NCI-H2107 treated with DMSO at 0.1 percent for 48 hours (cell line): ENCODE measurements at regions not wholly inside any gene's neighbourhood (a gene's known extent, or its start where the extent isn't known, plus 50 kb on each side); places are given as distances from the start of the nearest gene placed in this dataset.
"Not testable (repeated sequence)": the region's sequence is repeated elsewhere in the genome, so short reads cannot be mapped to it uniquely, and the experiment has no call there.

Source experiments
- DNase-seq: peaks from one replicate; lab custom pipeline; 2025; ENCODE audit not compliant: unreplicated experiment; lab: John Stamatoyannopoulos, UW

DNA sequence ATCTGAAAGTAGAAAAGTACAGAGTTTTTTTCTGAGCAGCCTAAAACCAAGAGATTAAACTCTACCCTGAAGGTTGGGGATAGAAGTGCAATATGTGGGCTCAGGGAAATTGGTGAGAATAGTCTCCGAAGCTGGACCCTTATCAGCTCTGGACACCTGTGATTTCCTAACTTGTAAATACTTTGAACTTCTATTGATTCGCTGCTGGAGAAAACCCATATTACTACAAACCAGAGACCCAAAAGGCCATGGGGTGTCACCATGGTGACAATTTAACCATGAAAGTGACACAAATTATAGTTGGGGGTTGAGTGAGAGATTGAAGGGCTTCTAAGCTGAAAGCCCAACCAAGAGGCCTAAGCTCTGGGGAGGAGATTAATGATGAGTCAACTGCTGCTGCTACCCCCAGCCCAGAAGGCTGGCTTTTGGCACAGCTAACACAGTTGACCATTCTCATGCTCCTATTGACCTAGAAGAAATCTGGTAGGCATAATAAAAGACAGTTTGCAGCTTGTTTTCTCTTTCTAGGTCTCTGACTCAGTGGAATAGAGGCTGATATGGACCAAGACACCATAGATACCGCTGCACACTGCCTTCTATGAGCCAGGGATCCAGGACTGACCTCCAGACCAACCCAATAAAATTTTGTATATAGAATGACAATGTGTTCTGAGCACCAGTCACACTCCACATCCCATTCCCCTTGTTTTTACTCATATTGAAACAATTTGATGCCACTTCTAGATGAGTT is 131.9 kb upstream of the FNDC3A start:
- DNase-seq = no peak

DNA sequence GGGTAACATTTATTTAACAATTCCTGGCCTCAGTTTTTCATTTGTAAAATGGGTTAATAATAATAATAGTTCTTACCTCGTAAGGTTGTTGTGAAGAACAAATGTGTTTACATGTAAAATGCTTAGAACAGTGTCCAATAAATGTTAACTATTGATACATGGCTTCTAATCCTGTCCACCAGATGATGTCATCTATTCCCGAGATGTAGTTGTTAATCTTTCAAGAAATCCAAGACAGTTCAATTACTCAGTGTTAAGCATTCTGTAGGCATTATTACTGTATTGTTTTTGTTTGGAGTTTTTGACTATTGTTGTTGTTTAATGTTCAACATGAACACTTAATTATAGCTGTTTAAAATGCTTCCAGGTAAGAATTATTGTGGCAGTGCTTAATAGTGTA is 131.0 kb upstream of the FNDC3A start:
- DNase-seq = no peak

DNA sequence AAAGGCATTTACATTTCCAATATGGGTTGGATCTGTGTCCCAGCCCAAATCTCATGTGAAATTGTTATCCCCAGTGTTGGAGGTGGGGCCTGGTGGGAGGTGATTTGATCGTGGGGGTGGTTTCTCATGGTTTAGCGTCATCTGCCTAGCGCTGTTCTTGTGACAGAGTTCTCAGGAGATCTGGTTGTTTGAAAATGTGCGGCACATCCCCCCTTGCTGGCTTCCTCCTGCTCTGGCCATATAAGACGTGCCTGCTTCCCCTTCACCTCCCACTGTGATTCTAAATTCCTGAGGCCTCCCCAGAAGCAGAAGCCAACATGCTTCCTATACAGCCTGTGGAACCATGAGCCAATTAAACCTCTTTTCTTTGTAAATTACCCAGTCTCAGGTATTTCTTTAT is 126.2 kb upstream of the FNDC3A start:
- DNase-seq = no peak

DNA sequence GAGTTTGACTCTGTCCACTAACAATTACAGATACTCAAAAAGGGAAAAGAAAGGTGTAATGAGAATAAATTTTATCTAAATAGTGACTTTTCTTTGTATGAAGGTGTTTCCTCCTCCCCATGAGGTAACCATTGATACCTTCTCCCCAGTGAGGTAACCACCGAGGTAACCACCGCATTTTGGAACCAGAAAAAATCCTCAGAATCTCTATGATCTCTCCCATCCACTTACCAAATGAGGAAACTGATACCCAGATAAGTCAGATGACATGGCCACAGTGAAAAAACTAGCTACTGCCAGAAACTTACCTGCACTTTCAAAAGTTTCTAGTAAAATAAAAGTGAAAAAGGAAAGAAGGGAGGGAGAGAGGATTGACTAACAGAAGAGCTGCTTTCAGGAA is 124.0 kb upstream of the FNDC3A start:
- no peak for DNase-seq

DNA sequence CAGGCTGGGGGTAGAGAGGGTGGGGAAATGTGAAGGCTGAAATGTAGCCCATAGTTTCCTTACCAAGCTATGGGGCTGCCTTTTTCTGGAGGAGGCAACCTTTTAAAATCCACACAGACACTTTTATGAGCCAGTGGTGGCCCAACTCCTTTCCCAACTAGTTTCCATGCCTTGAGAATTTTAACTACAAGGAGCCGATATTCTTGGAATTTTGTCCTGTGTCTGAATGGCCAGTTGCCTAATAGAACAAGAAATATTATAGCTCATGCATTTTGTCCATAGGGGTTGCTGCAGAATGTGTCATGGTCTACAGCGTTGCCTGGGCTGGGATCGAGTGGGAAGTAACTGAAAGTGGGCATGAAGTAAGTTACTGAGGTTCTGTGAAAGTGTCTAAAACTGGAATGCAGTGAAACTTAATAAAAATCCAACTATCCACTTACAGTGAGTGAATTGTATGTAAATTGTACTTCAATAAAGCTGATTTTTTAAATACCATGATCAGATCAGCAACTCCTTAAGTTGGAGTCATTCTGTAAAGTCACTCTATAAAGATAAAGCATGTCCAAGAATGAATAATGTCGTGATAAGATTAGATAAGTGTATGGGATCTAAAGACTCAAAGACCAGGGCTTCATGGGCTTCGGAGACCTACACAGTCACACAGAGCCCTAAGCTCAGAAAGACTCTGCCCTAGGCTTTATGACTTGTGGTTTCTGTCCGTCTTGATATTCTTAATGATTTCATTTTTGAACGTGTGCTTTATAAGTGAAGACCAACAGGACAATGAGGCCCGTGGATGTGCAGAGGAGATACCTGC is 122.6 kb upstream of the FNDC3A start:
- DNase-seq = no peak

DNA sequence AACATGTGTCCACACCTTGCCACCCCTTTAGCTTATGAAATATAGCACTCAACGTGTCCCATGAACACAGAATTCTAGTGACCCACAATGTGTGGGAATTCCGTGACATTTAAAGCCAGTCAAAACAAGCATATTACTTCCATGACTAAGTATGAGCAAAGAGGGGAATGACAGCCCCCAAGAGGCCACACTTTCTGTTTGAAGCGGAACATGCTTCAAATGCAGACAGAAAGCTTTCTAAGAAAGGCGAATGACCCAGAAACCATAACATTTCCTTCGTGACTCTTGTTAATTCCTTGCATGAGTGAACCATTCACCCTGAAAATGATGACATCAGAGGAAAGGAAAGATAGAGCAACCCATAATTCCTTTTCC is 122.0 kb upstream of the FNDC3A start:
- DNase-seq = no peak

DNA sequence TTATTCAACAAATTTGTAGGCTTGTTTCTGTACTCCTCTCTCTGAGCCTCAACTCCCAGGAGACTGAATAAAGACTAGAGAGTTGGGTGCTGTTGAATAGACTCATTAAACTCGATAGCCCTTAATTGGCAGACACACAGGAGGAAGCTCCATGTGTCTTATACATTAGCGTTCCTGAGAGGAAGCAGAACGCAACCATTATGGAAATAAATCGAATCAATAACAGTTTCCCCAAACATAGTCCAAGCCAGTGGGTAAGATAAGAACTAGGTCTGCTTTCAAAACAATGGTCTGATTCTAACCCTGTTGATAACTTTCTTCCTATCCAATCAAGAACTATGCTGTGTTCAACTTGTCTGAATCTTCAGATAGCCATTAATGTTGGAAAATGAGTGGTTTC is 118.1 kb upstream of the FNDC3A start:
- DNase-seq = no peak

DNA sequence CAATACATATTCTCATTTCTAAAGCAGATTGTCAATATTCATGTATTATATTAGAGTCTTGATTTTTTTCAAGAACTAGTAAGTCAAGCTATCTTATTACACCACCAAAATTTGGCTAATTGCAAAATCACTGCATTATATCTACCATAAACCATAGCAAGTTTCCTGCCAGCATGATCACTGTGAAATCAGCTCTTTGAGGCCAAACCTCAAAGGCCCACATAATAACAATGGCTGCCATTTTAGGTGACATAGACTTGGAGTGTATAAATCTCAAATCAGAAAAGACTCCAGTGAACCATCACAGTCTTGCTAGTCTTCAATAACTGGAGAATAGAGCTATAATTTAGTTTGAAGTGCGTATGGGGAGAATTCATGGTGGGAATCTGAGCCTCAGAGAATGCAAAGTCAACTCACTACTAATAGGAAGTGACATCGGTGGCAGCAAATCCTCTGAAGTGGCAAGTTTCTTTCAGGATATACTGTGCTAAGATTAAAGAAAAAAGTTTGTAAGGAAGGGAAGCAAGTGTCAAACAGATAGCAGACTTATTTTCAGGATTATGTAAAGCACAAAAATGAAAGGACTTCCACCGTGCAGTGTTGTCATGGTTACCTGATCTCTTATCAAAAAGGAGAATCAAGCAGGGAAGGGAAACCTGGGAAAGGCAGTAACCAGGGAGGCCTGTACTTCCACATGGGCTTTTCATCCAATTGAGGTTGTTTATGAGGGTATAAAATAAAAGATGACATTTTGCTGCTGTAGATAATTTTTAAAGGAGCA is 117.4 kb upstream of the FNDC3A start:
- no peak for DNase-seq

DNA sequence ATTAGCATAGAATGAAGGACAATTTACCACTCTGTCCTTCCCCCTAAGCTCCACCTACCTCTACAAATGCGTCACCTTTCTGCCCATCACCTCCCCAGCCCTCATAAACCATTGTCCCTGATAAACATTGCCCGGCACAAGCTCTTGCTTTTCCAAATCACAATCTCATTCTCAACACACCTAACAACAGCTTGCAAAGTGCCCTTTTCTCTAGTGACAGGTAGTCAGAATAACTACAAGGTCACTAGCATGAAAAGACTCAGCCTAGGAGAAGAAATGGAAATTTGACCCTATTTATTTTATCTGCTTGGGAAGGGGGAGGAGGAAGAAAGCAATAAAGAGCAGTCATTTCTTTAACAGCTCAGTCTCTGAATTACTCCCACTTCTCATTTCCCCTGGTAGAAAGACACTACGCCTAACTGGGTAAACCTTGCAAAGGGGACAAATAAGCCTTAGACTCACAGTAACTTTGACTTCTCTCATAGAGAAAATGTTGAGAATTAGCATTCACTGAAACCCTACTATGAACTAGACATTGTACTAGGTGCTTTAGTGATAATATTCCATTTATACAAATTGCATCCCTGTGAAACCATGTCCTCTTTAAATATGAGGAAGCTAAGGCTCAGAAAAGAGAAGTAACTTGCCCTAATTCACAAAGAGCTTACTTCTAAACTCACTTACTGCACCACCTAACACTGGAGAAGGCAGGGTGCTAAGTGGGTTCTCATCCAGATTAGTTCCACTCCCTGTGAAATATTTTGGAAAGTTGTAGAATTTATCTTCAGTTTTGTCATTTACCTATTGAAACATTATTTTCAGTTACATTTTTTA is 116.2 kb upstream of the FNDC3A start:
- DNase-seq = peak; percentile 18

DNA sequence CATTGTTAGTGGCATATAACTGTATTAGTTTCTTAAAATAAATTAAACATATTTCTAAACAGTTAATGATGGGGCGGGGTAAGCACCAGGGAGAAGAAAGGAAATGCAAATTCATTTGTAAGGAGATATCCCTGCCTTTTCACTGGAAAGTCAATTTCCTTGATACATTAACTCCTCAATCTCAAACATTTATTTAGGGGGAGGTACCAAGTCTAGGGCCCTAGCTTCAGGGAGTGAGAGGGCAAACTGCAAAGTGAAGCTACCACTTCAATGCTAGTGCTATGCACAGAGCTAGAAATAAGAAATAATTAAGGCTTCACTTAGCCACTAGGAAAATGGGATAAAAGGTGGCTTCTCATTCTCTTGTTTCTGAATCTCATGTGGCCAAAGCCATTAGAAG is 115.3 kb upstream of the FNDC3A start:
- no peak for DNase-seq

DNA sequence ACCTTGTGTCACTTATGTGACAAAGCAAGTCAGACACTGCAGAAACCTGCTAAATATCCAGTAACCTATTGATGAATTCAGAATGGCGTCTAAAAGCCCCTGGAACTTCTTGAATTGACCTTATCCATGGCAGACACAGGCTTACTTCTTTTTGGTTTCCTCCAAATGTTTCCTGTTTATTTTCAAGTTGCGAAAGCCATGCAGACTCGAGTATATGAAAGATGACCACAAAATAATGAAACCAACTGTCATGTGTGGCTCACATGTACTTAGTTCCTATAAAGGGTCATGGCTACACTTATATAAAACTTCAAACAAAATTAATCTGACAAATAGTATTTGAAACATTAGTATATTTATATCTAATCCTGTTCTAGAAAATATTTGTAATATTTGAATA is 113.1 kb upstream of the FNDC3A start:
- DNase-seq = no peak

DNA sequence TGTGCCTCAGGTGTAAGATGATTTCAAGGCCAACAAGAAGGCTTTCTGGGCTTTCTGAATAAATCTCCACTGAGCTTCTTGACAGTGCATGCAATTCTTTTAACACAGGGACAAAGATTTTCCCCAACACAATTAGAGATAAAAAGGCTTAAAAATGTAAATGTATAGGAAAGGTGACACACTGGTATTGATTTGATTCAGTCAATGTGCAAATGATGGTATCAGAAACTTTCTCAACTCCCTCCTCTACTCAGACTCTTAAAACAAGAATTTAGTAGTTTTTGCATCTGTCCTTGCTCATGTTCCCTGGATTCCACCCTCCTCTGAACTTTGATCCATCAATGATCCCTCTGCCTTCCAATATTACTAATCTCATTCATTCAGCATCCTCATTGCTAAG is 111.6 kb upstream of the FNDC3A start:
- no peak for DNase-seq

DNA sequence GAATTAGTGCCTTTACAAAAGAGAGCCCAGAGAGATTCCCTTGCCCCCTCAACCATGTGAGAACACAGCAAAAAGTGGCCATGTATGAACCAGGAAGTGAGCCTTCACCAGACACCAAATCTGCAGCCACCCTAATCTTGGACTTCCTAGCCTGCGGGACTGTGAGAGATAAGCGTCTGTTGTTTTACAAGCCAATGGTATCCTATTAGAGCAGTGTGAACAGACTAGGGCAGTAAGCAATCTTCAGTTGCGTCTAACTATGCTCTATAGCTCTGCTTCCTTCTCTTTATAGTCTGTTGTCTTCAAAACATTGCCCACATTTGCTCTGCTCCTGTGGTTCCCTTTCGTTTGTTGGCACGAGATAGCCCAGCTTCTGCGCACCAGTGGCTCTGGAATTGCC is 109.5 kb upstream of the FNDC3A start:
- no peak for DNase-seq

DNA sequence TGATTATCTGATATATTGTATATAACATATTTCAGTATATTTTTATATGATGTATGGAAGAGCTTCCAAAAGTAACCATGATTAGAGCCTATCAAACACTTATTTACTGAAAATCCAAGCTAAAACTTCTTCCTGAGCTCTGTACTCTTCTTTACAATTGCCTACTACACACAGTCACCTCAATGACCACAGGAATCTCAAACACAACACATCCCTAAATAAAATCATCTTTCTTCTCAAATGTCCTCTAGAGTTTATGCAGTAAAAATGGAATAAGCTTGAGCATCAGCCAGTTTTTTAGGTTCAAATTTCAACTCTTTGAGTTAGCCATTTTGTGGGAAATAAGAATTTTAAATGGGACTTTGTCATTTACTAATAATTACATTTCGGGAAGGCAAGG is 102.6 kb upstream of the FNDC3A start:
- DNase-seq = no peak

DNA sequence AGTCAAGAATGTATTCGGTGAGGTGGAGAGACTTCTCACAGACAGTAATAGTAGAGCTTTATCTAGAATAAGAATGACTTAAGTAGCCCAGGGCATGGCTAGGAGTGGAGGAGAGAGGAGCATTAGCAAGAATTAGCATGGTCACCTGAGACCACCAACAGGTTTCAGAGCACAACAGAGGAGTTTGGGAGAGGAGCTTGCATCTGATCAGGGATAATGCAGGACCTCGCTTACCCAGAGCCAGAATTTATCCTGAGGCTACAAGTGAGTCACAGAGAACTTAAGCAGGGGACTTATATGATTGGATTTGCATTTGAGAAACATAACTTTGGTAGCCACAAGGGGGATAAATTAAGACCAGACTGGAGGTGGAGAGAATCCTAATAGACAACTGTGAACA is 102.1 kb upstream of the FNDC3A start:
- DNase-seq = no peak

DNA sequence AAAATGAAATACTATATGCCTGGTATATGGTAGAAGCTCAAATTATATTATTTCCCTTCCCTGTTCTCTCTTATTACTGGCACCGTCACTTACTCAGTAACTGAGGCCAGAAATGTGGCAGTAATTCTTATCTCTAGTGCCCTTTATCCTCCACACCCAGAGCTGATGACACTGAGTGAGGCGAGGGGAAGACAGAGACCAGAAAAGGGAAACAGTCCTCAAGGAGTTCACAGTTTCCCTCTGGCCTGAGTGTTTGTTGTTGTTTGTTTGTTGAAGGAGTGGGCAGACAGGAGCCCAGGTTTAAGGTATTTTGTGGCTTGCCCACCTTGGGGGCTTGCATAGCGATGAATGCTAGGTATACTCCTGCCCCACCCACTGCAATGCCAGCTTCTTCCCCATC is 101.5 kb upstream of the FNDC3A start:
- DNase-seq = no peak

DNA sequence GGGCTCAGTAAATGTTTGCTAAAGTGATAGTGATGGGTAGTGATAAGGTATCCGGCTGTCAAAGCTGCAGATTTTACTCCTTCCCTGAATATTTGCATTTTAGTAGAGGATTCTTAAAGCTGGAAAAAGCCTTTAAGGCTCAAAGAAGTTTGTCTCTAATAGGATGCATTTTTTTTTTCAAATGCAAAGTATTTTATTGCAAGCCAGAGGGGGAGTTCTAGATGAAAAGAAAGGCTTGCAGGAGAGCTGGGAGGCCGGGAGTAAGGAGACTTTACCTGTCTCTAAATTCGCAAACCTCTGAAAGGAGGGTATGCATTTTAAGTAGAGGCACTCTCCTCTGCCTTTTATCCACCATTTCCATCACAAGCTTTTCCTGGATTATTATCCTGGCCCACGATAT is 100.7 kb upstream of the FNDC3A start:
- DNase-seq = no peak

DNA sequence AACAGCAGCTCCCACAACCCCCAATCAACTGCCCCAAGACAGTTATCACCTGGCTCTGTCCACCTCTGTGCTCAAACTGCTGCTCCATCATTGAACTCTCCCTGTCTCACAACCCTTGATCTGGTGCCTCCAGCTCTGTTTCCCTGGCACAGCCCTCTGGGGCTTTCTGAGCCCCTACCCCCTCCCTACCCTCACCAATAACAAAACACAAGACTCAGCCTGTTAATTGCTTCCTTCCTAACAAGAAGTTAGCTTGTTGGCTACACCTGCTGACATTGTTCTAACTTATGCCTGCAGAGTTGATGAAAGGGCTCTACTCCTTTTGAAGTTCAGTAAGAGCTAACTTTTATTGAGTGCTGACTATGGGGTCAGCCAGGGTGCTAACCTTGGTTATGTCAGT is 99.4 kb upstream of the FNDC3A start:
- no peak for DNase-seq

DNA sequence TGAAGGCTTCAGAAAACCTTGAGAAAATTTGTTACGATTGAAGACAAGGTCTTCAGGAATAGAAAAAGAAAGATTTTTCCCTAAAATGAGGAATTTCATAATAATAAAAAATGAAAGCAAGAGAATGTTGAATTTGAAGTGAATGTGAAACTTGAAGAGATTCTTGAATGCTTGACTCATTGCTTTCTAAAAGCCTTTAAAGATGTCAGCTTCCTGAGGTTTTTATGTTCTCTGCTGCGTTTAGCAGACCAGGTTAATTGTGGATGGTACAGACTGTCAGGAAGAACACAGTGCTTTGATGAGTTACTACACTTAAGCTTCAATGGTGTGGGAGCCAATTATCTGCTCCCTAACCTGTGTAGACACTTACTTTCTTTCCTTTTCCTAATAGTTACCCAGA is 96.3 kb upstream of the FNDC3A start:
- no peak for DNase-seq

DNA sequence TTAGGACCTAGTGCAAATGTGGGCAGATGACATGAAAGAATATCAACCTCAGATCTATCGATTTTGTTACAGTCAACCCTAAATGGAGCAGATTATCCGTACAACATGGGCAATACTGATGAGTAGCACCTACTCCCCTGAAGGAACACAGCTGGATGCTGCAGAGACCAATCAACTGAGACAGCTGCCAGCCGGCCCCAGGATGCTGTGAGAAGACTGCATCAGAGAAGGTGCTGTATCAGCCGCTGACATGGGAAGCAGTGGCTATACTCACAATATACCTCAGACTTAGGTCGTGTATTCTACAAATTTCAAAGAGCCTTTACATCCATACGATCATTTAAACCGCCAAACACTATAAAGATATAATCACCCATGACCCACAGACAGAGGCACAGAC is 95.9 kb upstream of the FNDC3A start:
- DNase-seq = no peak

DNA sequence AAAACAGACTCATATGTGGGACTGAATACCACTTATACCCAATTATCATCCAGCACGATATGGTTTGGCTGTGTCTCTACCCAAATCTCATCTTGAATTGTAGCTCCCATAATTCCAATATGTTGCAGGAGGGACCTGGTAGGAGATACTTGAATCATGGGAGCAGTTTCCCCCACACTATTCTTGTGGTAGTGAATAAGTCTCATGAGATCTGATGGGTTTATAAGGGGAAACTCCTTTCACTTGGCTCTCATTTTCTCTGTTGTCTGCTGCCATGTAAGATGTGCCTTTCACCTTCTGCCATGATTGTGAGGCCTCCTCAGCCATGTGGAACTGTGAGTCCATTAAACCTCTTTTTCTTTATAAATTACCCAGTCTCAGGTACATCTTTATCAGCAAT is 91.9 kb upstream of the FNDC3A start:
- DNase-seq = not testable (repeated sequence)
